H1 (cell line): ENCODE measurements at regions not wholly inside any gene's neighbourhood (a gene's known extent, or its start where the extent isn't known, plus 50 kb on each side); places are given as distances from the start of the nearest gene placed in this dataset.

ENCODE experiments used
- CHD7 ChIP-seq: fragments of 300-600 bp; sonication (generic); IDR thresholded peaks from 2 replicates; pipeline ENCODE4 v1.7.1; 2012; ENCODE audit warnings: low read length, moderate library complexity, mild to moderate bottlenecking, inconsistent platforms; ENCODE audit not compliant: insufficient replicate concordance
- CTCF ChIP-seq, 3 experiments: IDR thresholded peaks; 1 replicate in 2 of 3; 2 replicates in 1 of 3; pipeline versions ENCODE4 v1.5.1 to v1.6.1; 2011; ENCODE audit warnings: low read length in 3 of 3, mild to moderate bottlenecking in 3 of 3, inconsistent platforms in 2 of 3, low read depth in 1 of 3, moderate library complexity in 1 of 3; ENCODE audit not compliant: insufficient read depth in 1 of 3; ENCODE audit errors: control extremely low read depth in 1 of 3
- KDM1A ChIP-seq: fragments of 200-600, 300-600 bp; sonication (generic); IDR thresholded peaks from 2 replicates; pipeline ENCODE4 v1.7.1; 2016; ENCODE audit warnings: mild to moderate bottlenecking, low read length, borderline replicate concordance
- SRF ChIP-seq: IDR thresholded peaks from 2 replicates; pipeline ENCODE4 v1.6.1; 2011; ENCODE audit warnings: mild to moderate bottlenecking, low read depth, low read length, moderate library complexity

- no peak for TF ChIP-seq CHD7
- no peak for TF ChIP-seq KDM1A
- no peak for TF ChIP-seq CTCF (IDR thresholded peaks at IDR 0.05; ENCODE audit: control extremely low read depth in 1 of 3, insufficient read depth in 1 of 3, low read depth in 1 of 3, low read length in 3 of 3)
- TF ChIP-seq SRF: no peak
- TF ChIP-seq, all 59 proteins: peak for 0
Observed at GRCh38 chr4:1558205-1558604, 125.9 kb downstream of the FAM53A start (continued).
